HepG2 (cell line): ENCODE measurements at regions not wholly inside any gene's neighbourhood (a gene's known extent, or its start where the extent isn't known, plus 50 kb on each side); places are given as distances from the start of the nearest gene placed in this dataset.

Experiments used
- ATAC-seq: fragments of 200-7000 bp; cut with Tn5 transposase; 3 replicates; pipeline ENCODE4 v1.9.1; 2020; ENCODE audit warnings: mild to moderate bottlenecking, moderate library complexity
- BruUV-seq: library from RNA; stranded (reverse); fragments of 400-500 nt; replicated peaks from 2 replicates; lab custom pipeline; 2021; lab: Mats Ljungman, UMichigan
- CTCF ChIA-PET: fragments of 300-600 bp; formaldehyde crosslinking; extraction: SDS; loops from one replicate; lab custom pipeline; 2021; ENCODE audit warnings: low total read pairs, inconsistent platforms, low intra/inter-chr PET ratio; lab: Yijun Ruan, JAX
- POLR2A ChIA-PET: fragments of 350-600 bp; sonication (Branson Sonifier 250); formaldehyde crosslinking; loops from one replicate; lab custom pipeline; 2020; ENCODE audit warnings: antibody characterized with exemption, inconsistent platforms; lab: Yijun Ruan, JAX
- DNase-seq: peaks from one replicate; pipeline ENCODE4 v3.0.0-alpha.2; 2015; ENCODE audit warnings: low spot score
- FAIRE-seq: peaks from 3 replicates; lab custom pipeline; 2011; peaks lifted over from hg19 to GRCh38; lab: Jason Lieb, UNC
- H2AFZ ChIP-seq: one replicate; pipeline ENCODE4 v1.6.1; 2011; ENCODE audit warnings: low read length, inconsistent platforms
- H3K27ac ChIP-seq: fragments of 300-600 bp; 3 replicates; pipeline ENCODE4 v1.8.0; 2011; ENCODE audit warnings: mixed run types, mild to moderate bottlenecking, mixed read lengths, low read length, inconsistent platforms; ENCODE audit not compliant: insufficient read depth; ENCODE audit errors: extremely low read length
- H3K27me3 ChIP-seq, 2 experiments: fragments of 200-600 bp in 1 of 2; 2 replicates in 1 of 2; 3 replicates in 1 of 2; pipeline versions ENCODE4 v1.6.0 to v1.8.0; 2011; ENCODE audit warnings: low read length in 2 of 2, mild to moderate bottlenecking in 2 of 2, moderate library complexity in 2 of 2, inconsistent platforms in 1 of 2; ENCODE audit not compliant: insufficient read depth in 2 of 2, control insufficient read depth in 1 of 2
- H3K36me3 ChIP-seq, 2 experiments: fragments of 200-600 bp in 1 of 2; replicated peaks in 1 of 2; 2 replicates in 1 of 2; 3 replicates in 1 of 2; pipeline versions ENCODE4 v1.5.1 to v1.8.0; 2011; ENCODE audit warnings: low read length in 2 of 2, inconsistent platforms in 1 of 2; ENCODE audit not compliant: insufficient read depth in 2 of 2, control insufficient read depth in 1 of 2
- H3K4me1 ChIP-seq: 2 replicates; pipeline ENCODE4 v1.5.1; 2012; ENCODE audit warnings: low read length, inconsistent platforms; ENCODE audit not compliant: insufficient read depth
- H3K4me2 ChIP-seq: 2 replicates; pipeline ENCODE4 v1.6.0; 2011; ENCODE audit warnings: low read depth, low read length, inconsistent platforms
- H3K4me3 ChIP-seq, 3 experiments: fragments of 200-600 bp in 1 of 3; sonication (generic), shearing (Covaris generic) in 1 of 3; replicated peaks in 1 of 3; 2 replicates each; pipeline ENCODE4 v1.5.1; 2011 to 2016; ENCODE audit warnings: low read length in 3 of 3, inconsistent platforms in 2 of 3, low read depth in 2 of 3, mild to moderate bottlenecking in 2 of 3, control low read depth in 1 of 3, mixed read lengths in 1 of 3; ENCODE audit not compliant: insufficient read depth in 1 of 3
- H3K79me2 ChIP-seq: one replicate; pipeline ENCODE4 v1.6.1; 2011; ENCODE audit warnings: low read length, inconsistent platforms; ENCODE audit not compliant: insufficient read depth
- H3K9ac ChIP-seq: 2 replicates; pipeline ENCODE4 v1.6.0; 2011; ENCODE audit warnings: mild to moderate bottlenecking, low read depth, low read length, inconsistent platforms; ENCODE audit not compliant: insufficient read depth
- H3K9me3 ChIP-seq: 2 replicates; pipeline ENCODE4 v1.5.1; 2012; ENCODE audit warnings: mild to moderate bottlenecking, low read length
- H4K20me1 ChIP-seq: 2 replicates; pipeline ENCODE4 v1.6.0; 2011; ENCODE audit warnings: inconsistent platforms, mild to moderate bottlenecking, low read length, moderate library complexity; ENCODE audit not compliant: insufficient read depth
- ARNTL ChIP-seq: sonication (generic); formaldehyde crosslinking; IDR thresholded peaks from 2 replicates; pipeline ENCODE4 v1.4.0; 2020; ENCODE audit warnings: mild to moderate bottlenecking, missing genetic modification reagents
- DDIT3 ChIP-seq: sonication (generic); formaldehyde crosslinking; IDR thresholded peaks from 2 replicates; pipeline ENCODE4 v1.4.0; 2020; ENCODE audit warnings: mild to moderate bottlenecking, missing genetic modification reagents
- FOXK2 ChIP-seq: fragments of 450-650 bp; IDR thresholded peaks from 2 replicates; pipeline ENCODE4 v1.6.1; 2016
- IRF9 ChIP-seq: sonication (generic); formaldehyde crosslinking; IDR thresholded peaks from 2 replicates; pipeline ENCODE4 v1.8.0; 2022; ENCODE audit warnings: missing genetic modification reagents, mild to moderate bottlenecking, borderline replicate concordance
- MEIS2 ChIP-seq: sonication (generic); formaldehyde crosslinking; IDR thresholded peaks from 2 replicates; pipeline ENCODE4 v1.9.0; 2021; ENCODE audit warnings: mild to moderate bottlenecking, missing genetic modification reagents
- NCOR1 ChIP-seq: fragments of 200-600 bp; sonication (generic); IDR thresholded peaks from 2 replicates; pipeline ENCODE4 v1.7.0; 2017; ENCODE audit warnings: antibody characterized with exemption, low read length, borderline replicate concordance
- NFATC3 ChIP-seq: sonication (generic); formaldehyde crosslinking; IDR thresholded peaks from 2 replicates; pipeline ENCODE4 v1.5.1; 2020; ENCODE audit warnings: mild to moderate bottlenecking, missing genetic modification reagents
- PAX8 ChIP-seq: sonication (generic); formaldehyde crosslinking; IDR thresholded peaks from 2 replicates; pipeline ENCODE4 v1.8.0; 2022; ENCODE audit warnings: mild to moderate bottlenecking, missing genetic modification reagents, borderline replicate concordance
- RAD21 ChIP-seq: fragments of 450-650 bp; formaldehyde crosslinking; IDR thresholded peaks from 2 replicates; pipeline ENCODE4 v1.5.0; 2020; ENCODE audit warnings: mild to moderate bottlenecking
- ZFP41 ChIP-seq: sonication (generic); formaldehyde crosslinking; IDR thresholded peaks from 2 replicates; pipeline ENCODE4 v1.4.0; 2020; ENCODE audit warnings: mild to moderate bottlenecking, missing genetic modification reagents, borderline replicate concordance
- ZFY ChIP-seq: sonication (generic); formaldehyde crosslinking; IDR thresholded peaks from 2 replicates; pipeline ENCODE4 v1.4.0; 2020; ENCODE audit warnings: missing genetic modification reagents
- ZGPAT ChIP-seq: IDR thresholded peaks from 2 replicates; pipeline ENCODE4 v1.6.1; 2016; ENCODE audit warnings: mild to moderate bottlenecking
- ZNF326 ChIP-seq: sonication (generic); formaldehyde crosslinking; IDR thresholded peaks from 2 replicates; pipeline ENCODE4 v1.4.0; 2020; ENCODE audit warnings: missing genetic modification reagents, borderline replicate concordance
- ZNF362 ChIP-seq: sonication (generic); formaldehyde crosslinking; IDR thresholded peaks from 2 replicates; pipeline ENCODE4 v1.4.0; 2020; ENCODE audit warnings: missing genetic modification reagents, mild to moderate bottlenecking, borderline replicate concordance
- ZNF607 ChIP-seq: sonication (generic); formaldehyde crosslinking; IDR thresholded peaks from 2 replicates; pipeline ENCODE4 v1.5.1; 2020; ENCODE audit warnings: missing genetic modification reagents, mild to moderate bottlenecking, borderline replicate concordance
- ZNF788 ChIP-seq: sonication (generic); formaldehyde crosslinking; IDR thresholded peaks from 2 replicates; pipeline ENCODE4 v1.5.0; 2020; ENCODE audit warnings: mild to moderate bottlenecking, missing genetic modification reagents, borderline replicate concordance
- WGBS: methylation state at CpG from one replicate; pipeline ENCODE4 v1.1.6; 2017; ENCODE audit warnings: low lambda C conversion rate; 5-methylcytosine and 5-hydroxymethylcytosine counted together
- in situ Hi-C: cut with HindIII; loops from 2 replicates; pipeline ENCODE4 v1.10.0; 2017; ENCODE audit warnings: low pct_unique_long_range_greater_than_20kb; ENCODE audit not compliant: extremely low pct_ligation_motif_present
- intact Hi-C: fragments of 100-400 bp; cut with micrococcal nuclease; formaldehyde crosslinking; loops from one replicate; pipeline ENCODE4 v1.10.0; 2022; ENCODE audit not compliant: unreplicated experiment
- TF ChIP-seq, protein P1 (sequence below): sonication (generic); formaldehyde crosslinking; IDR thresholded peaks from 2 replicates; pipeline ENCODE4 v1.8.1; 2022; ENCODE audit warnings: mild to moderate bottlenecking, missing genetic modification reagents
- TF ChIP-seq, protein P2 (sequence below): fragments of 450-650 bp; IDR thresholded peaks from 2 replicates; pipeline ENCODE4 v1.6.1; 2017

DNA sequence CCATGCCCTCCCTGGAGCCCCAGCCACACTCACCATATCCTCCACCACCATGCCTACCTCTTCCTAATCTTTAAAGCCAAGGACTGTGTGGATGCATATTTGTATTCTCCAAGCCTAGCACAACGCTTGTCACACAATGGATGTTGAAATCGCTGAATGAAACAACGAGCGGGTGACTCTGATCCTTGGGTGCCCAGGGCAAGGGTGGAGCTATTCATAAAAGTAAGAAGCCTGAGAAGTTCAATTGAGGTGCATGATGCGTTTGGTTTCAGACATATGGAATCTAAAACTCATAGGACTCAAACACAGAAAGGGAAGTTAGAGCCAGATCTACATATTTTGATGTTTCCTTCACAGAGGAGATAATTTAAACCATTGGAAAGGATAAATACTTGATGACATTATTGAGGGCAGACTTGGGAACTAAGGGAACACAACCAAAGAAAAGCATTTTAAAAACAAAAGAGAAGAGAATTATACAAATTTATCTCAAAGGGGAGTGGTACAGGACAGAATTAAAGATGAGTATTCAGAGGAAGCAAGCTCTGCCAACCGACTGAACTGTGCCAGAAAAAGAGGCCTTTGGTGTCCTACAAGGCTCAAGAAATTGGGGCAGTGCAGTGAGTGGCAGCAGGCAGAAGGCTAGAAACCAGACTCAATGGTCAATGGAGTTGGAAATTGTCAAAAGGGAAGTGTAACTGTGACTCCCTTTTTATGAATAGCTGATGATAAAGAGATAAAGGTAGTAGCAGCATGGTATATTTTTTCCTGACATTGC is 200.6 kb upstream of the NCKAP5 start:
- Histone ChIP-seq H3K27ac (no peak overlapping the region), H3K4me3 (no peak overlapping the region), H3K79me2 (no peaks in the 10 kb centered on the region), H3K36me3 (no peaks in the 10 kb centered on the region), H3K9me3 (no peaks in the 10 kb centered on the region), H2AFZ (no peak overlapping the region), H3K4me2 (no peak overlapping the region), H3K4me1 (peaks cover 18% of the 10 kb centered on the region), H4K20me1 (no peaks in the 10 kb centered on the region), H3K9ac (no peak overlapping the region), H3K27me3 (peaks cover 0 to 1% of the 10 kb centered on the region in 2 experiments; a peak in 1 of 5 replicates)
- no peak for ATAC-seq
- FAIRE-seq, result no peak
- POLR2A ChIA-PET, result no interaction called here
- no peak for DNase-seq
- 27% methylated on average over 6 of the region's 6 CpGs for WGBS
- TF ChIP-seq ZFY (CRISPR knock-in tag) (no peak), ZNF362 (CRISPR knock-in tag) (no peak), FOXK2 (no peak), IRF9 (CRISPR knock-in tag) (no peak), ZGPAT (CRISPR knock-in tag) (no peak), ZFP41 (CRISPR knock-in tag) (no peak), RAD21 (no peak), DDIT3 (CRISPR knock-in tag) (no peak), ZNF788 (CRISPR knock-in tag) (no peak), ARNTL (CRISPR knock-in tag) (no peak), NFATC3 (CRISPR knock-in tag) (no peak), ZNF607 (CRISPR knock-in tag) (no peak), PAX8 (no peak), NCOR1 (no peak), ZNF326 (CRISPR knock-in tag) (no peak), MEIS2 (CRISPR knock-in tag) (no peak)
- TF ChIP-seq, protein P1, sequence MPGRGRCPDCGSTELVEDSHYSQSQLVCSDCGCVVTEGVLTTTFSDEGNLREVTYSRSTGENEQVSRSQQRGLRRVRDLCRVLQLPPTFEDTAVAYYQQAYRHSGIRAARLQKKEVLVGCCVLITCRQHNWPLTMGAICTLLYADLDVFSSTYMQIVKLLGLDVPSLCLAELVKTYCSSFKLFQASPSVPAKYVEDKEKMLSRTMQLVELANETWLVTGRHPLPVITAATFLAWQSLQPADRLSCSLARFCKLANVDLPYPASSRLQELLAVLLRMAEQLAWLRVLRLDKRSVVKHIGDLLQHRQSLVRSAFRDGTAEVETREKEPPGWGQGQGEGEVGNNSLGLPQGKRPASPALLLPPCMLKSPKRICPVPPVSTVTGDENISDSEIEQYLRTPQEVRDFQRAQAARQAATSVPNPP (CRISPR knock-in tag), result no peak
- TF ChIP-seq, protein P2, sequence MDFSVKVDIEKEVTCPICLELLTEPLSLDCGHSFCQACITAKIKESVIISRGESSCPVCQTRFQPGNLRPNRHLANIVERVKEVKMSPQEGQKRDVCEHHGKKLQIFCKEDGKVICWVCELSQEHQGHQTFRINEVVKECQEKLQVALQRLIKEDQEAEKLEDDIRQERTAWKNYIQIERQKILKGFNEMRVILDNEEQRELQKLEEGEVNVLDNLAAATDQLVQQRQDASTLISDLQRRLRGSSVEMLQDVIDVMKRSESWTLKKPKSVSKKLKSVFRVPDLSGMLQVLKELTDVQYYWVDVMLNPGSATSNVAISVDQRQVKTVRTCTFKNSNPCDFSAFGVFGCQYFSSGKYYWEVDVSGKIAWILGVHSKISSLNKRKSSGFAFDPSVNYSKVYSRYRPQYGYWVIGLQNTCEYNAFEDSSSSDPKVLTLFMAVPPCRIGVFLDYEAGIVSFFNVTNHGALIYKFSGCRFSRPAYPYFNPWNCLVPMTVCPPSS, result no peak
- intact Hi-C loops, result no loop called here
- in situ Hi-C loops, result no loop called here
- CTCF ChIA-PET, result no interaction called here
- no TSS peak for BruUV-seq
